ENCODE measurements at regions not wholly inside any gene's neighbourhood (a gene's known extent, or its start where the extent isn't known, plus 50 kb on each side); places are given as distances from the start of the nearest gene placed in this dataset.

DNA sequence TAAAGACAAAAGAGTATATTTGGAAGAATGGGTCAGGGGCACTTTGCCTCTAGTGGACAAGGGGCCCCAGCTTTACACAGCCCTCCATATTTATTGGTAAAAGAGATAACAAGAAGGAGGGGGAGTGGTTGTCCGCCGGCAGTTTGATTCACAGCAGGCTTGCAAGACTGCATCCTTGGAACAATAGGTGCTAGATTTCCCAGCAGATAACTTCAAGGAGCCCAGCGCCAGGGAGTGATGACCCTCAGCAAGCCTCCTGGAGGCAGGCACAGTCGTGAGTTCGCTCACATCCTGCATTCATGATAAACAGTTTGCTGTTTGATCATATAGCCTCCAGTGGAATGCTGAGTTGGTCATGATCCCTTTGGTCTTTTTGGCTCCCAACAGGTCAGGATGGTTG is 67.8 kb upstream of the INCENP start:
- peaks cover 8% of the 10 kb centered on the region for H3K27me3 Mint-ChIP-seq (ENCODE audit: low read depth, poor library complexity)
- TF ChIP-seq, protein P1, sequence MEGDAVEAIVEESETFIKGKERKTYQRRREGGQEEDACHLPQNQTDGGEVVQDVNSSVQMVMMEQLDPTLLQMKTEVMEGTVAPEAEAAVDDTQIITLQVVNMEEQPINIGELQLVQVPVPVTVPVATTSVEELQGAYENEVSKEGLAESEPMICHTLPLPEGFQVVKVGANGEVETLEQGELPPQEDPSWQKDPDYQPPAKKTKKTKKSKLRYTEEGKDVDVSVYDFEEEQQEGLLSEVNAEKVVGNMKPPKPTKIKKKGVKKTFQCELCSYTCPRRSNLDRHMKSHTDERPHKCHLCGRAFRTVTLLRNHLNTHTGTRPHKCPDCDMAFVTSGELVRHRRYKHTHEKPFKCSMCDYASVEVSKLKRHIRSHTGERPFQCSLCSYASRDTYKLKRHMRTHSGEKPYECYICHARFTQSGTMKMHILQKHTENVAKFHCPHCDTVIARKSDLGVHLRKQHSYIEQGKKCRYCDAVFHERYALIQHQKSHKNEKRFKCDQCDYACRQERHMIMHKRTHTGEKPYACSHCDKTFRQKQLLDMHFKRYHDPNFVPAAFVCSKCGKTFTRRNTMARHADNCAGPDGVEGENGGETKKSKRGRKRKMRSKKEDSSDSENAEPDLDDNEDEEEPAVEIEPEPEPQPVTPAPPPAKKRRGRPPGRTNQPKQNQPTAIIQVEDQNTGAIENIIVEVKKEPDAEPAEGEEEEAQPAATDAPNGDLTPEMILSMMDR (IDR thresholded peaks at IDR 0.05), result no peak
- H3K9me3 Mint-ChIP-seq, result peaks cover 5% of the 10 kb centered on the region
- H3K36me3 Mint-ChIP-seq (ENCODE audit: low read depth), result no peaks in the 10 kb centered on the region
- peak overlapping the region; percentile 33 for H3K27ac Mint-ChIP-seq
- no peak overlapping the region for H3K4me3 Mint-ChIP-seq
- no peaks in the 10 kb centered on the region for H3K4me1 Mint-ChIP-seq
- no peak for DNase-seq

GRCh38 chr11:62054484-62055121 is 69.2 kb upstream of the INCENP start:
- H3K27me3 Mint-ChIP-seq (ENCODE audit: low read depth, poor library complexity), result peaks cover 8% of the 10 kb centered on the region
- H3K36me3 Mint-ChIP-seq (ENCODE audit: low read depth), result no peaks in the 10 kb centered on the region
- no peak overlapping the region for H3K27ac Mint-ChIP-seq
- no peak for DNase-seq
- TF ChIP-seq, protein P1 (IDR thresholded peaks at IDR 0.05), result peak; percentile 12
- H3K4me1 Mint-ChIP-seq, result no peaks in the 10 kb centered on the region
- H3K9me3 Mint-ChIP-seq, result peaks cover 8% of the 10 kb centered on the region
- H3K4me3 Mint-ChIP-seq, result no peak overlapping the region

DNA sequence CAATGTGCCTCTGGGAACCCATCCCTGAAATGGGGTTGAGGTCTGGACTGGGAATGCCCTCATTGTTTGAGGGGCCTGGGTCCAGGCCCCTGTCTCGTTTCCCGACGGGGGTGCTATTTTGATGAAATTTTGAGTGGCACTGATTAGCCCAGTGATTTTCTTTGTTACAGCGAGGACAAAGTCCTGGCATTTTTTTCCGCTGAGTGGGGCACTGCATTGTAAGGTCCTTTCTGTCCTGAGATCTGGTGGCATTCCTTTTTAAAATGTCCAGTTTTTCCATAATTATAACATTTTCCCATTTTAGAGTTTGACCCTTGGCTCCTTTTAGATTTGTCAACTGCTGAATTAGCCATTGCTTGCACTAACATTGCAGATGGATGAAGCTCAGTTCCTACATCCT is 69.7 kb upstream of the INCENP start:
- peaks cover 10% of the 10 kb centered on the region for H3K9me3 Mint-ChIP-seq
- no peak overlapping the region for H3K27ac Mint-ChIP-seq
- H3K27me3 Mint-ChIP-seq (ENCODE audit: low read depth, poor library complexity), result peaks cover 10% of the 10 kb centered on the region
- no peak overlapping the region for H3K4me3 Mint-ChIP-seq
- H3K36me3 Mint-ChIP-seq (ENCODE audit: low read depth), result no peaks in the 10 kb centered on the region
- TF ChIP-seq, protein P1 (IDR thresholded peaks at IDR 0.05), result no peak
- H3K4me1 Mint-ChIP-seq, result no peaks in the 10 kb centered on the region
- no peak for DNase-seq

DNA sequence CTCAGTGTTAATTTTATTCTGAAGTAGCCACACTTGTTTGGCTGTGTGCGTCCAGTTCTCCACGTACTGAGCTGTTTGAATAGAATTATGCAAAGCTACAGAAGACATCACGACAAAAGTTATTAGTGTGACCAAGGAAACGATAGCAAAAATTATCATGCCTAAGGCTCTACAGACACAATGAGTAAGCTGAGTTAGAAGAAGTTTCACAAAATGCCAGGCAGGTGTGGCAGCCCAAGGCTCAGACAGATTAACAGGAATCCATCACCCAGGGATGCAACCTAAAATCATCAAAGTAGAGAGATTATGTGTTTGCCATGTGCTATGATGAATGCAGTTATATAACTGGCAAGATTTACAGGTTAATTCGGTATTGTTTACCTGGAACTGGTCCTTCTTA is 73.1 kb upstream of the INCENP start:
- DNase-seq, result no peak
- Mint-ChIP-seq H3K4me1 (peaks cover 12% of the 10 kb centered on the region), H3K27me3 (ENCODE audit: low read depth, poor library complexity) (peaks cover 12% of the 10 kb centered on the region), H3K36me3 (ENCODE audit: low read depth) (no peaks in the 10 kb centered on the region), H3K9me3 (peaks cover 10% of the 10 kb centered on the region), H3K27ac (no peak overlapping the region), H3K4me3 (no peak overlapping the region)
- TF ChIP-seq, protein P1 (IDR thresholded peaks at IDR 0.05), result no peak

- Mint-ChIP-seq H3K4me1 (peaks cover 36% of the 10 kb centered on the region), H3K27me3 (ENCODE audit: low read depth, poor library complexity) (peaks cover 9% of the 10 kb centered on the region), H3K27ac (no peak overlapping the region), H3K9me3 (peaks cover 7% of the 10 kb centered on the region), H3K36me3 (ENCODE audit: low read depth) (no peaks in the 10 kb centered on the region), H3K4me3 (no peak overlapping the region)
- TF ChIP-seq, protein P1 (IDR thresholded peaks at IDR 0.05), result no peak
- DNase-seq, result no peak
Observed at GRCh38 chr11:62048100-62048499, 75.7 kb upstream of the INCENP start.

GRCh38 chr11:62046568-62047100 is 77.2 kb upstream of the INCENP start:
- H3K4me3 Mint-ChIP-seq, result no peak overlapping the region
- H3K4me1 Mint-ChIP-seq, result peaks cover 40% of the 10 kb centered on the region
- no peaks in the 10 kb centered on the region for H3K36me3 Mint-ChIP-seq (ENCODE audit: low read depth)
- no peak overlapping the region for H3K27ac Mint-ChIP-seq
- TF ChIP-seq, protein P1 (IDR thresholded peaks at IDR 0.05), result no peak
- no peak for DNase-seq
- H3K9me3 Mint-ChIP-seq, result peaks cover 7% of the 10 kb centered on the region
- peaks cover 9% of the 10 kb centered on the region for H3K27me3 Mint-ChIP-seq (ENCODE audit: low read depth, poor library complexity)
